Astrocyte (in vitro differentiated cells and primary cell): ENCODE measurements at regions not wholly inside any gene's neighbourhood (a gene's known extent, or its start where the extent isn't known, plus 50 kb on each side); places are given as distances from the start of the nearest gene placed in this dataset.

Experiments used
- DNase-seq: peaks from one replicate; pipeline ENCODE4 v3.0.0-alpha.2; 2010; ENCODE audit warnings: low read depth
- FAIRE-seq: peaks from 2 replicates; lab custom pipeline; 2011; peaks lifted over from hg19 to GRCh38; lab: Jason Lieb, UNC
- H2AFZ ChIP-seq: 2 replicates; pipeline ENCODE4 v1.6.0; 2012; ENCODE audit warnings: low read depth, low read length, inconsistent platforms
- H3K27ac ChIP-seq: 2 replicates; pipeline ENCODE4 v1.5.1; 2011; ENCODE audit warnings: low read depth, low read length, inconsistent platforms
- H3K27me3 ChIP-seq: 2 replicates; pipeline ENCODE4 v1.6.0; 2011; ENCODE audit warnings: low read length, inconsistent platforms; ENCODE audit not compliant: insufficient read depth
- H3K36me3 ChIP-seq: 2 replicates; pipeline ENCODE4 v1.5.1; 2011; ENCODE audit warnings: low read length, inconsistent platforms; ENCODE audit not compliant: insufficient read depth
- H3K4me1 ChIP-seq: 2 replicates; pipeline ENCODE4 v1.5.1; 2011; ENCODE audit warnings: low read length, inconsistent platforms; ENCODE audit not compliant: insufficient read depth
- H3K4me2 ChIP-seq: 2 replicates; pipeline ENCODE4 v1.6.0; 2012; ENCODE audit warnings: low read length, inconsistent platforms
- H3K4me3 ChIP-seq: 2 replicates; pipeline ENCODE4 v1.5.1; 2011; ENCODE audit warnings: low read depth, mild to moderate bottlenecking, low read length, inconsistent platforms; ENCODE audit not compliant: insufficient read depth
- H3K79me2 ChIP-seq: 2 replicates; pipeline ENCODE4 v1.6.0; 2012; ENCODE audit warnings: mild to moderate bottlenecking, low read length, inconsistent platforms; ENCODE audit not compliant: insufficient read depth
- H3K9ac ChIP-seq: 2 replicates; pipeline ENCODE4 v1.6.0; 2012; ENCODE audit warnings: mild to moderate bottlenecking, low read length, inconsistent platforms
- H3K9me3 ChIP-seq: 2 replicates; pipeline ENCODE4 v1.5.1; 2012; ENCODE audit warnings: low read depth, mild to moderate bottlenecking, low read length, inconsistent platforms; ENCODE audit not compliant: insufficient read depth
- H4K20me1 ChIP-seq: 2 replicates; pipeline ENCODE4 v1.6.0; 2012; ENCODE audit warnings: low read length, inconsistent platforms; ENCODE audit not compliant: insufficient read depth
- H3K27ac Mint-ChIP-seq: one replicate; pipeline ENCODE4 v1.8.0; 2021; ENCODE audit warnings: mild to moderate bottlenecking, mixed read lengths; ENCODE audit not compliant: unreplicated experiment
- H3K27me3 Mint-ChIP-seq: one replicate; pipeline ENCODE4 v1.8.0; 2021; ENCODE audit warnings: low read depth, mixed read lengths; ENCODE audit not compliant: unreplicated experiment
- H3K36me3 Mint-ChIP-seq: one replicate; pipeline ENCODE4 v1.8.0; 2021; ENCODE audit warnings: low read depth, mixed read lengths; ENCODE audit not compliant: unreplicated experiment
- H3K4me1 Mint-ChIP-seq: one replicate; pipeline ENCODE4 v1.8.0; 2021; ENCODE audit warnings: low read depth, mixed read lengths; ENCODE audit not compliant: unreplicated experiment
- H3K4me3 Mint-ChIP-seq: one replicate; pipeline ENCODE4 v1.8.0; 2021; ENCODE audit warnings: mild to moderate bottlenecking, moderate library complexity, mixed read lengths; ENCODE audit not compliant: unreplicated experiment
- H3K9me3 Mint-ChIP-seq: one replicate; pipeline ENCODE4 v1.8.0; 2021; ENCODE audit warnings: mild to moderate bottlenecking, mixed read lengths; ENCODE audit not compliant: unreplicated experiment
- CTCF ChIP-seq: IDR thresholded peaks from 2 replicates; pipeline ENCODE4 v1.5.1; 2011; ENCODE audit warnings: low read depth, mild to moderate bottlenecking, inconsistent platforms, low read length, moderate library complexity; ENCODE audit not compliant: insufficient read depth
- EZH2 ChIP-seq: IDR thresholded peaks from 2 replicates; pipeline ENCODE4 v1.6.1; 2012; ENCODE audit warnings: mild to moderate bottlenecking, low read length, inconsistent platforms; ENCODE audit not compliant: insufficient read depth

- TF ChIP-seq CTCF (no peak), EZH2 (no peak)
- no peak overlapping the region for H3K4me3 ChIP-seq
- H3K4me3 Mint-ChIP-seq = no peak overlapping the region
- peaks cover 18% of the 10 kb centered on the region for H3K4me1 Mint-ChIP-seq
- FAIRE-seq (peak; percentile 86), DNase-seq (peak; percentile 28)
- no peaks in the 10 kb centered on the region for H3K36me3 ChIP-seq
- no peak overlapping the region for H3K9ac ChIP-seq
- H3K4me1 ChIP-seq = peaks cover 18% of the 10 kb centered on the region
- no peaks in the 10 kb centered on the region for H3K9me3 ChIP-seq
- H3K27ac Mint-ChIP-seq = peak overlapping the region; percentile 53
- no peaks in the 10 kb centered on the region for H3K36me3 Mint-ChIP-seq
- H3K27me3 Mint-ChIP-seq = no peaks in the 10 kb centered on the region
- H3K79me2 ChIP-seq = no peaks in the 10 kb centered on the region
- H2AFZ ChIP-seq = no peak overlapping the region
- H3K27ac ChIP-seq = peak overlapping the region; percentile 48
- peak overlapping the region; percentile 38 for H3K4me2 ChIP-seq
- no peaks in the 10 kb centered on the region for H3K27me3 ChIP-seq
- no peaks in the 10 kb centered on the region for H4K20me1 ChIP-seq
- peaks cover 2% of the 10 kb centered on the region for H3K9me3 Mint-ChIP-seq
Observed at GRCh38 chr17:15123593-15124263, 141.4 kb downstream of the PMP22 start.

GRCh38 chr17:15122857-15123256 lies 142.3 kb downstream of the PMP22 start:
- FAIRE-seq = peak; percentile 29
- Histone ChIP-seq H3K9me3 (no peaks in the 10 kb centered on the region), H3K4me3 (no peak overlapping the region), H3K79me2 (no peaks in the 10 kb centered on the region), H3K27me3 (no peaks in the 10 kb centered on the region), H3K9ac (no peak overlapping the region), H4K20me1 (no peaks in the 10 kb centered on the region), H3K4me1 (peaks cover 18% of the 10 kb centered on the region), H3K4me2 (peak overlapping the region; percentile 38), H2AFZ (no peak overlapping the region), H3K27ac (peak overlapping the region; percentile 22), H3K36me3 (no peaks in the 10 kb centered on the region)
- Mint-ChIP-seq H3K4me1 (peaks cover 18% of the 10 kb centered on the region), H3K4me3 (no peak overlapping the region), H3K9me3 (peaks cover 6% of the 10 kb centered on the region), H3K36me3 (no peaks in the 10 kb centered on the region), H3K27me3 (no peaks in the 10 kb centered on the region), H3K27ac (no peak overlapping the region)
- TF ChIP-seq CTCF (no peak), EZH2 (no peak)
- DNase-seq = no peak

- H3K27me3 Mint-ChIP-seq = no peaks in the 10 kb centered on the region
- Histone ChIP-seq H3K9me3 (peaks cover 2% of the 10 kb centered on the region), H3K79me2 (no peaks in the 10 kb centered on the region), H3K36me3 (no peaks in the 10 kb centered on the region), H3K4me2 (no peak overlapping the region), H3K9ac (no peak overlapping the region), H2AFZ (no peak overlapping the region), H3K4me1 (peaks cover 18% of the 10 kb centered on the region), H3K27ac (no peak overlapping the region), H3K27me3 (no peaks in the 10 kb centered on the region), H3K4me3 (no peak overlapping the region), H4K20me1 (no peaks in the 10 kb centered on the region)
- no peak overlapping the region for H3K27ac Mint-ChIP-seq
- peaks cover 18% of the 10 kb centered on the region for H3K4me1 Mint-ChIP-seq
- H3K9me3 Mint-ChIP-seq = peaks cover 6% of the 10 kb centered on the region
- H3K36me3 Mint-ChIP-seq = no peaks in the 10 kb centered on the region
- FAIRE-seq (no peak), DNase-seq (no peak)
- no peak for TF ChIP-seq CTCF
- no peak for TF ChIP-seq EZH2
- no peak overlapping the region for H3K4me3 Mint-ChIP-seq
Observed at GRCh38 chr17:15121426-15121825, 143.7 kb downstream of the PMP22 start.
